ENCODE measurements at regions not wholly inside any gene's neighbourhood (a gene's known extent, or its start where the extent isn't known, plus 50 kb on each side); places are given as distances from the start of the nearest gene placed in this dataset.
"Not testable (repeated sequence)": the region's sequence is repeated elsewhere in the genome, so short reads cannot be mapped to it uniquely, and the experiment has no call there.

- no peak for DNase-seq
Observed at GRCh38 chr18:49693717-49694005, 119.7 kb downstream of the ACAA2 start.

- DNase-seq, result peak; percentile 72
Observed at GRCh38 chr18:49692906-49693716, 120.2 kb downstream of the ACAA2 start.

GRCh38 chr18:49691177-49691608 is 122.1 kb downstream of the ACAA2 start:
- no peak for DNase-seq

- no peak for DNase-seq
Observed at GRCh38 chr18:49690312-49690711, 123.0 kb downstream of the ACAA2 start.

GRCh38 chr18:49685231-49685942 is 123.5 kb downstream of the LIPG start:
- DNase-seq, result no peak

GRCh38 chr18:49682803-49683190 is 120.9 kb downstream of the LIPG start:
- not testable (repeated sequence) for DNase-seq

GRCh38 chr18:49682173-49682802 is 120.4 kb downstream of the LIPG start:
- DNase-seq, result no peak

GRCh38 chr18:49681387-49681786 is 119.5 kb downstream of the LIPG start:
- no peak for DNase-seq

- DNase-seq, result no peak
Observed at GRCh38 chr18:49678440-49678839, 116.6 kb downstream of the LIPG start.

GRCh38 chr18:49677762-49678413 is 116.0 kb downstream of the LIPG start:
- DNase-seq, result no peak

GRCh38 chr18:49677081-49677480 is 115.2 kb downstream of the LIPG start:
- no peak for DNase-seq

- DNase-seq, result no peak
Observed at GRCh38 chr18:49673281-49673680, 111.4 kb downstream of the LIPG start.

GRCh38 chr18:49672853-49673252 is 111.0 kb downstream of the LIPG start:
- DNase-seq, result no peak

- no peak for DNase-seq
Observed at GRCh38 chr18:49669403-49669802, 107.5 kb downstream of the LIPG start.

GRCh38 chr18:49668574-49669275 is 106.9 kb downstream of the LIPG start:
- peak; percentile 94 for DNase-seq

- no peak for DNase-seq
Observed at GRCh38 chr18:49667462-49667861, 105.6 kb downstream of the LIPG start.

GRCh38 chr18:49666045-49666775 is 104.4 kb downstream of the LIPG start:
- DNase-seq, result no peak

GRCh38 chr18:49663899-49664890 is 102.3 kb downstream of the LIPG start:
- DNase-seq, result peak; percentile 81

GRCh38 chr18:49662506-49662905 is 100.6 kb downstream of the LIPG start:
- DNase-seq, result no peak

GRCh38 chr18:49658823-49659404 is 97.1 kb downstream of the LIPG start:
- no peak for DNase-seq

All from tongue (tissue), 1 donor.